NCI-H524 (cell line): ENCODE measurements at regions not wholly inside any gene's neighbourhood (a gene's known extent, or its start where the extent isn't known, plus 50 kb on each side); places are given as distances from the start of the nearest gene placed in this dataset.
"Not testable (repeated sequence)": the region's sequence is repeated elsewhere in the genome, so short reads cannot be mapped to it uniquely, and the experiment has no call there.

Experiments
- DNase-seq, 2 experiments: peaks; one replicate each; lab custom pipeline; 2025; lab: John Stamatoyannopoulos, UW

DNA sequence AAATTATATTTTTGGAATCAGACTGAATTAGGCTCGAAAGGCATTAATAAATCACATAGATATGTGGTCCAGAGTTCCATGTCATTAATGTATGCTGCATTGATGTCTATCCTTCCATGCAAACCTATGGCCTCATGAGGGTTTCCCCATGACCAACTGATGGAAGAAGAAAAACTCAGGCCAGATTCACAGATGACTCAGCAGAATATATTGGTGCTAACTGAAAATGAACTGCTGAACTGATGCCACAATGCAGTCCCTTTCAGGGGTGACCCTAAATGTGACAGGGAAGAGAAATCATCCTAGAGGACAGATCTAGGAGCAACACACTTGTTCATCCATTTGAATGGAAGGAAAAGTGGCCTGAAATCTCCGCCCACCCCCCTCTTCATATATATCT is 110.5 kb upstream of the KCND3 start:
- DNase-seq: no peak

DNA sequence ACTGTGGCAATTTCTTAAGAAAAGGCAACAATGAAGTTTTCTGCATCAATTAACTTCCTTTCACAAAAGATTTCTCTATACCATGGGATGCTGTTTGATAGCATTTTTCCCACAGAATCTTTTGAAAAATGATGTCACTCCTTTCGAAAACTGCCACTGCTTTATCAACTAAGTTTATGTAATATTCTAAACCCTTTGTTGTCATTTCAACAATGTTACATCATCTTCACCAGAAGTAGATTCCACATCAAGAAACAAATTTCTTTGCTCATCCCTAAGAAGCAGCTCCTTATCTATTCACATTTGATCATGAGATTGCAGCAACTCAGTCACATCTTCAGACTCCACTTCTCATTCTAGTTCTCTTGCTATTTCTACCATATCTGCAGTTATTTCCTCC is 116.1 kb upstream of the KCND3 start:
- DNase-seq: no peak

DNA sequence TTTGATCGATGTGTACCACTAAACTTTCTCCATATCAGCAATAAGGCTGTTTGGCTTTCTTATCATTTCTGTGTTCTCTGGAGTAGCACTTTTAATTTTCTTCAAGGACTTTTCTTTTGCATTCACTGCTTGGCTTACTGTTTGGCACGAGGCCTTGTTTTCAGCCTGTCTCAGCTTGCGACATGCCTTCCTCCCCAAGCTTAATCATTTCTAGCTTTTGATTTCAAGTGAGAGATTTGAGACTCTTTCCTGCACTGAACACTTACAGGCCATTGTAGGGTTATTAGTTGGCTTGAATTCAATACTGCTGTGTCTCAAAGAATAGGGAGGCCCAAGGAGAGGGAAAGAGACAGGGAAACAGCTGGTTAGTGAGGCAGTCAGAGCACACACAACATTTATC is 120.6 kb upstream of the KCND3 start:
- no peak for DNase-seq

DNA sequence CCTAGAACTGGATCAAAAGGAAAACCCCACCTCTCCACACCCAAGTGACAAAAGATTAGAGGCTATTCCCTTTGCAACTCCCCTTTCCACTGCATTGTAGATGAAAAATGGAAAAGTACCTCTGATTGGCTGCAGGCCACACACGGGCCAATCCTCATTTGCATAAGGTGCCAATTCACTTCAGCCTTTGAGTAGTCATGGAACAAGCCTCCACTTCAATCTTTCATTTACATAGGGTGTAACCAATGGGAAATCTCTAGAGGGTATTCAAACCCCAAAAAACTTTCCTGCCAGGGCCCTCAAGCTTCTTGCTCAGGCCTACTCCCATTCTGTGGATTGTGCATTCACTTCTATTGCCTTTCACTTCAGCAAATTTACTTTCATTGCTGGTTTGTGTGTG is 122.3 kb upstream of the KCND3 start:
- no peak for DNase-seq

DNA sequence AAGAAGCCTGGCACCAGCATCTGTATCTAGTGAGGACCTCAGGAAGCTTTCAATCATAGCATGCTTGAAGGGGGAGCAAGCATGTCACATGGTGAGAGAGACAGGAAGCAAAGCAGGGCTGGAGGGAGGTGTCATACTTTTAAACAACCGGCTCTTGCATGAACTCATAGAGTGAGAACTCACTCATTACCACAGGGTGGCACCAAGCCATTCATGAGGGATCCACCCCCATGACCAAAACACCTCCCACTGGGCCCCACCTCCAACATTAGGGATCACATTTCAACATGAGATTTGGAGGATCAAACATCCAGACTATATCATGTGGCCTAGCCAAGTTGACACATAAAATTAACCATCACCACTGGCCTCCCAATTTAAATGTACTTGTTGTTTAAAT is 125.1 kb upstream of the KCND3 start:
- DNase-seq: no peak

DNA sequence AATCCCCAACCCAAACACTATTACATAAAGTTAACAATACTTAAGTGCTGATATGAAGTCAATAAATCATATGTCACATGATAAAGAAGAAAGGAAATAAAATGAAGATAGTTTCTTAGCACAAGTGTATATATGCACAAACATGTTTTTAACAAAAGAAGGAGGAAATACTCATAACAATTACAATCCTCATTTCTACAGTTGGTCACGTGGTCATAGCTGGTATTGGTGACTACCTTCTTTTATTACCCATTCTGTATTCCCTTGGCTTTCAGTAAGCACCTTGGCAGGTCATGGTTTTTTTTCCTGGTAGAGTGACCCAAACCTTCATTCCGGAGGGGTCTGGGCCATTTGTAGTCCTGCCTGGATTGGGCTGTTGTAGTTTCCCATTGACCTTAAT is 137.1 kb upstream of the KCND3 start:
- DNase-seq: no peak

DNA sequence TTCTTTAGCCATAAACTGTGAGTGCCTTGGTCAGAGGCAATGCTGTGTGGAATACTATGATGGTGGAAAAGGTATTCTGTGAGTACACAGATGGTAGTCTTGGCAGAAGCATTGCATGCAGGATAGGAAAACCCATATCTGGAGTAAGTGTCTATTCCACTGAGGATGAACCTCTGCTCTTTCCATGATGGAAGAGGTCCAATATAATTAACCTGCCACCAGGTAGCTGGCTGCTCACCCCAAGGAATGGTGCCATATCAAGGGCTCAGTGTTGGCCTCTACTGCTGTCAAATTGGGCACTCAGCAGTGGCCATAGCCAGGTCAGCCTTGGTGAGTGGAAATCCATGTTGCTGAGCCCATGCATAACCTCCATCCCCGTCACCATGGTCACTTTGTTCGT is 138.1 kb upstream of the KCND3 start:
- not testable (repeated sequence) for DNase-seq

DNA sequence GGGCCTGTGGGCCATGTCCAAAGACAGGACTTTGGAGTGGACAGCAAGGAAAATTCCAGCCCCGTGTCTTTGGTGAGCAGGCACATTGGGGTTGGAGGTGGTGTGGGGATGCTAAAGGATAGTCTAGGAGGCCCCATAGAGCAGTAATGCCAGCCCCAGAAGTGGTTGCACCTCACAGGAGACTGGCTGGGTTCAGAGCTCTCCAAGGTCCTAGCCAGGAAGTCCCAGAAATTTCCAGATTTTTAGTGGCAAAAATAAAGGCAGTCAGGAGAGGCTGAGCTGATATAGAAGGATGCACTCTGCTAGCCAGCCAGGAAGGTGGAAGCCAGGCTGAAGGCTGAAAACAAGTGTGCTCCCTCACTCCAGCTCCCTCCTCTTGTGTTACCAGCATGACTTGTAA is 144.0 kb upstream of the KCND3 start:
- DNase-seq: no peak

DNA sequence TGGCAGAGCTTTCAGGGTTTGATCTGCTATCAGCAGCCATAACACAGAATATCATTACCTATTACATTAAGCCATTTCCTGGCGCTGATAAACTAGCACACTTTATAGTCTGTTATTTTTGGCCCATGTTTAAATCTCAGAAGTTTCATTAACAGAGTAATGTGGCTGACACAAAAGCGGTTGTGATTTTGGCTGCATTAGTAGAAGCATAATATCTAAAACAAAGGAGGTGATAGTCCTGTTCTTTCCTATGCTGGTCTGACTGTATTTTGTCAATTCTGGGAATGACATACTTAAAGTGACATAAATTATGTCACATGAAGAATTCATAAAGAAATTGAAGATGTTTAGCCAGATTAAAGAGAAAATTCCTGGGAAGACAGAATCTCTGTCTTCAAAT is 151.3 kb upstream of the KCND3 start:
- DNase-seq: no peak

DNA sequence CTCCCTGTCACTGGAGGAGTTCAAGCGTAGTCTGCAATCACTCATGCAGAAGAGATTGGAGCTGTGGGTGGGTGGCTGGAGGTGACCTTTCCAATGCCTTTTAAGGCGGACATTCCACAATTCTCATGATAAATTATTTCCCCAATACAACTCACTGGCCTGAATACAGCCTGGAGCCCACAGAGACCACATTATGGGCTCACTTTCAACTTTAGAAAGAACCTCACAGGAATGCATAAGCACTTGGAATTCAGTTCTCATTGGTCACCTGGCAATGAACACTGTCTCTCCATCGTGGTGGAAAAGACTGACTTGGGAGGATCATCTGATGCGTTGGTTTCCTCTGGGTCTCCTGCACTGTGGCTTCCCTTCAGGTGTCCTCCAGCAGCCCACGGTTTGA is 151.8 kb upstream of the KCND3 start:
- no peak for DNase-seq

DNA sequence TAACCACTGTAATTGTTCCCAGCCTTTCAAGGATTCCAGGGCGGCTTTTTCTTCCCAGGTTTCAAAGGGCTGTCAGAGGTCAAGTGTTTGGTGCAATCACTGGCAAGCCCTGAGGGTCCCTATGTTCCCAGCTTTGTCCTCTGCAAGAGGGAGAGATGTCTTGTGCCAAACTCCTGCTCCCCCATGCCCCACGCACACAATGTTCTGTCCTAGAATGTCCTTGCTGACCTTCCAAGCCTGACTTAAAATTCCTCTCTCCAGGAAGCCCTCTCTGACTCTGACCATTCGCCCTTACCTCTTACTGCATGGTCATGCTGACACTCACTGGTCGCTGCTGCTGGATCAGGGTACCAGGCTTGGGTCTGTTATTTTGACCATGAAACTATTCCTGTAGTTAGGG is 152.5 kb upstream of the KCND3 start:
- no peak for DNase-seq

DNA sequence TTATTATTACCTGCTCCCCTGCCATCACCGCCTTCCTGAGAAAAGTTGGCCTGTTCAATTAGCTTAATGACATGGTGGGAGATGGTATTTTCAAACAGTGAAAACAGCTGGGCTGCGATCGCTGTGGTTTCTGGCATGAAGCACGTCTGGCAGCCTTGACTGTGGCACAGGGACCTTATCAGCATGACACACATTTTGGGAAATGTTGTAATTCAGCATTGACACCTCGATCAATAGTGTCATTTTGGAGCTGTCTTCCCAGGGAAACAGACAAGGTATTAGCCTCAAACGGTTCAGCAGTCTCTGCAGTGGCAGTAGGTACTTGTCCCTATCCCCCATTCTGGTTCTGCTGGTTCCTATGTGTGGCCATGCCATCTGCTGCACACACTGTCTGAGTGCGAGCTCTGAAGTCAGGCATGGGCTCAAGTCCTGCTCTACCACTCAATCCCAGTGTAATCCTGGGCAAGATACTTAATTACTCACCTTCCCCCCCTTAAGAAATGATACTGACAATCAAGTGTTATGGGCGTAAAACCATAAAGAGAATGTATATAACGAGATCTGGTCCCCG is 154.5 kb upstream of the KCND3 start:
- peak; percentile 15 to 65 for DNase-seq

DNA sequence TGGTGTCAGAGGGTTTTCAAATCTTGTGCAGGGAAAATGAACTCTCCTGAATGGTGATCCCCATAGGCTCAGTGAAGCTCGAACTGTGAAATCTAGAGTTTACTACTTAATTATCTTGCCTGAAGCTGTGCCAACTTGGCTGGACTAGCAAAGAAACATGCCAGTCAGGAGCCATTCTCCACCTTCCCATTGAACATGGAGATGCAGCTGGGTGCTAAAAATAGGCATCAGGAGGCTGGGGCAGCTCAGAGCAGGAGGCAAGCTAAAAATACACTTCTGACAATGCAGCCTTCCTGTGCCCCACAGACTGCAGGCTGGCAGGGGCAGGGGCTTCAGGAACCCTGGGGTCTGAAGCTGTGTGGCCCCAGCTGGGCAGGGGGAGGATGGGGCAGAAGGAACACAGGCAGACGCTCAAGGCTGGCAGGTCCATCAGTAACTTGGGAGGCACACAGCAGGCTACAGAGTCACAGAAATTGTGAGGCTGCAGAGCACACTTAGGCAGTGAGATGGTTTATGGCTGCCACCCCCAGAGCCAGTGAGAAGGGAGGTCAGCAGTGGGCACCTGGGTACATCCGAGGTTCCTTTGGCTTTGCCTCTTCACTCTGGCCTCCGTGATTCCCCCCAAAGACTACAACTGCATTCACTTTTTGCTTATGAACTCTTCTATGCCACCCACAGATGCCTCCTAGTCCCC is 155.4 kb upstream of the KCND3 start:
- DNase-seq: no peak

DNA sequence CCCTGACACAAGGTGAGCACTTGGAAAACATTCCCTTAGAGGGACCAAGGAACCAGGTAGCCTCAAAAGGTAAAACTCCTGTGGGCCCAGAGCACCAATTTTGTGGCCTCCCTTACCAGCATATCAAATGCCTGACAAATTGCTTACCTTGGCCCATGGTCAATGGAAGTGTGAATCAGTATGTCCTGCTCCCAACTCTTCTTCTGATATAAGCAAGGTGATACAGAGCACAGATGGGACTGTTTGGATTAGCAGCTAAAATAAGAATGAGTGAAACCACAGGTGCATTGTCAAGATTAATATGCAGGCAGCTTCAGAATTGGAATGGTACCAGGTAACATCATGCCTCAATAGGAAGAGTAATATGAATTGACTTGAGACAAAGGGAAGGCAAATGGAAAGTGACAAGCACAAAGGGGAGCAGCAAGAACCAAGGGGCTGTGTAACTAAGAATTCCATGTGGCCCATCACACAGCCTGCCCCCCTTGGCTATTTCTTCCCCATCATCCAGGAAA is 156.8 kb upstream of the KCND3 start:
- DNase-seq: no peak

DNA sequence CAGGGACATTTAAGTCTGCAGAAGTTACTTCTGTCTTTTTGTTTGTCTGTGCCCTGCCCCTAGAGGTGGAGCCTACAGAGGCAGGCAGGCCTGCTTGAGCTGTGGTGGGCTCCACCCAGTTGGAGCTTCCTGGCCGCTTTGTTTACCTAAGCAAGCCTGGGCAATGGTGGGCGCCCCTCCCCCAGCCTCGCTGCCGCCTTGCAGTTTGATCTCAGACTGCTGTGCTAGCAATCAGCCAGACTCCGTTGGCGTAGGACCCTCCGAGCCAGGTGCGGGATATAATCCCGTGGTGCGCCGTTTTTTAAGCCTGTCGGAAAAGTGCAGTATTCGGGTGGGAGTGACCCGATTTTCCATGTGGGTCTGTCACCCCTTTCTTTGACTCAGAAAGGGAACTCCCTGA is 170.7 kb upstream of the KCND3 start:
- DNase-seq: not testable (repeated sequence)

DNA sequence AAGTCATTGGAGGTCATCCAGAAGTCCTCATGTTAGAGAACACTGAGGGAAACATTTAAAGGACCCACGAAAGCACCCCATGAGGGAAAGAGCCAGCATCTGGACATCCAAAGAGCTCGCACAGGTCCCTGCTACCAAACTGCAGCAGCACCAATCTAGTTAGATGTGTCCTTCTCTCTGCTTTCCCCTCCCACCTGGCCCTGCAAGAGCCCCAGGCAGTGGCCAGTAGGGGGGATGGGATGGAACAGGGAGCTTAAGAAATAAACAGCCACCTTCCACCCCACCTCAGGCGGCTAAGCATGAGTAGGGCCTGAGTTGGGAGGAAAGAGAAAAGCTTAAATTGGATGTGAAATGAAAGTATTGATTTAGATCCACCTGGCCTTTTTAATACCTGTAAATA is 175.9 kb upstream of the KCND3 start:
- DNase-seq: no peak

DNA sequence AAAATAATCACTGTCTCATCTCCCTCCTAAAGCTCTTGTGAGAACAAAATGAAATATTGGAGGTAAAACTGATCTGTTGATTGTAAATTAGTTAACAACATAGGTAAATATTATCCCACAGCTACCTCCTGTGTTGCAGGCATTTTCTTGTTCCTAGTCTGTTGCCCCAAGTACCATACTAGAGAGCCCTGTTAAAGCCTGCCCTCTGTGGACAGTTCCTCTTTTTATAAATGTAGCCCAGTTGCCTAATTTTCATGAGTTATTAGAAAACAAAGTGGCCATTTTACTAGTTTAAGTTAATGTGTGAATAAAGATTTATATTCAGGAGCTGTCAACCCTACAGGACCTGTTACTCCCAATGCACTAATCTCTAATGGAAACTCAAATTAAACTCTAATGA is 180.0 kb upstream of the KCND3 start:
- DNase-seq: no peak

DNA sequence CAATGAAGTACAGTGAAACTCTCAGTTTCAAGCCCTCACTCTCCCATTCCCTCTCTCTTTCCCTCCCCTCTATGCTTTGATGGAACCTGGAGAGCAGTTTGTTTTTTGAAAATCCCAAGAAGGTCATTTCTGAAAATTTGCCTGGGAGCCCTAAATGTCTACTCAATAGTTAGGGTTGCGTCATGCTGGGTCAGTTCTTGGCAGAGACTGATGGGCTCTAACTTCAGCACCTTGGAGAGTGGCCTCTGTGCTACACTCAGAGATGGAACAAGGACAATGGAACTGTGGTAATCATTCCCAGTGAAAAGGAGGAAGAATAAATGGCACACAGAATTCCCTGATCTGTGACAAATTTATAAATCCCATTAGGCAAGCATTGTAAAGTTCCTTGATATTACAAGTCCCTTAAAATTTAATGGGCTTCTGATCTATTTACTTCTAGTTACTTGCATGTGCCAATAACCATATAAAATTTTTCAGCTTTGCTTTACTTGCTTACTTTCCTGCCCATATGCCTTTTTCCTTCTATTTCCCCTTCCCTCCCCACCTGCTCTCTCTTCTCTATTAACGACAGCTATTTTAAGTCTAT is 182.9 kb upstream of the KCND3 start:
- no peak for DNase-seq

DNA sequence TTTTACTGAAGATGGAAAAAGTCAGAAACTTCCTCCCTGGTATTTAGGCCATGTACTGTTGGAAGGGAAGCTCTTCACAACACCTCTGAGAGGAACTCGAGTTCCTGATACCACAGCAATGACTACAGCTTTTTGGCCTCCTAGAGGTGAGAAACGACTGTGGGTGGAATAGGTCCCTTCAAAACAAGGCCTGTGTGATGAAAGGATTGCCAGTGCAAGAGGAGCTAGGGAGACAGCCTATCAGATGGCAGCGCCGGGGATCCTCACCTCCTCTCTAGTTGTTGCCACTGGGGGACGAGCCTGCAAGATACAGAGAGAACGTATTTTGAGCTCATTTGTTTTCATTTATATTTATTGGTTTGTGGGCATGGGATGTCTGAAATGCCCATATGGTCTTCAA is 187.8 kb upstream of the KCND3 start:
- no peak for DNase-seq

DNA sequence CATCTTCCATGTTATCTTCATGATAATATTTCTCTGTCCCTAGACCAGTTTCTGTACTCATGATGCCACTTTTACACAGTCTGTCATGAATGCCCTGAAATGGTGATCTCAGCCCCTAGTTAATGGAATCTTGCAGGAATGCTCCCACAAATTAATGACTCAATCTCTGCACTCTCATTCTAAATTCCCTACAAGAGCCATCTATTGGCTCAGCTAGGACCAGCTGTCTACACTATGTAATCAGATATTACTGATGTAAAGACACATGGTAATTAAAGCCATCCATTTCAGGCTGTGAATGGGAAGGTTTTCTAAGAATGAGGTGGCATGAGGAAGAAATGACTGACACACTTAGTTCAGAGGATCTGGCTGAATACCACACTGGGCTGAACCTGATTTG is 199.1 kb upstream of the KCND3 start:
- peak in 1 of 2 experiments; percentile 69 for DNase-seq

DNA sequence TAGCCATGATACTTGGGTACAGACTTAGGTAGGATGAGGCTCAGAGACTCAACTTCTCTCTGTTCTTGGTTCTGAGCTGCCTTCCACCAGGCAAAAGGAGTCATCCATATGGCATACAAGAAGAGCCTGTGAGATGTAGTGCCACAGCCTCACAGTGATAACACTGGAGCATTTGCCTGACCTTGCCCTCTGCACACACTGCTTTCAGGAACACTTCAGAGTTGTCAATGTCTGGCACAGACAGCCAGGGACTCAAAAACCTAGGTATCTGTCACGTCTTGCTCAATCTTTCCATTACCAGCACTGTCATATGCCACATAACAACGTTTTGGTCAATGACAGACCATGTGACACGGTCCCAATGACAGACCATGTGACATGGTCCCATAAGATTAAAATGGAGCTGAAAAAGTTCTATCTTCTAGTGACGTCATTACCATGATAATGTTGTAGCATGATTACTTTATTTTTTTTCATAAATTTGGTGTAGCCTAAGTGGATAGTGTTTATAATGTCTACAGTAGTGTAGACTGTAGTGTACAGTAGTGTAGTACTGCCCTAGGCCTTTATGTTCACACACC is 199.9 kb upstream of the CTTNBP2NL start:
- no peak for DNase-seq

DNA sequence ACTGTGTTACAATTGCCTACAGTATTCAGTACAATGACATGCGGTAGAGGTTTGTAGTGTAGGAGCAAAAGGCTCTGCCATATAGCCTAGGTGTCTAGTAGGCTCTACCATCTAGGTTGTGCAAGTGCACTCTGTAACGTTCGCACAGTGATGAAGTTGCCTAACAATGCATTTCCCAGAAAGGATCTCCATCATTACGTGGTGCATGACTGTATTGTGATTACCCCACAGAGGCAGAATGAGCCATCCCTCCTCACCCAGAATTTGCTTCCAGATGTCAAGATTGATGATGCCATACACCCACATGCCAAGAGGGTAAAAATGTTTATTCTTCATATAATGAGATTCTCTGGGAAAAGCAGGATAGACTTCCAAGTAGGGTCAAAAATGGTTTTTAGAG is 199.3 kb upstream of the CTTNBP2NL start:
- DNase-seq: no peak

DNA sequence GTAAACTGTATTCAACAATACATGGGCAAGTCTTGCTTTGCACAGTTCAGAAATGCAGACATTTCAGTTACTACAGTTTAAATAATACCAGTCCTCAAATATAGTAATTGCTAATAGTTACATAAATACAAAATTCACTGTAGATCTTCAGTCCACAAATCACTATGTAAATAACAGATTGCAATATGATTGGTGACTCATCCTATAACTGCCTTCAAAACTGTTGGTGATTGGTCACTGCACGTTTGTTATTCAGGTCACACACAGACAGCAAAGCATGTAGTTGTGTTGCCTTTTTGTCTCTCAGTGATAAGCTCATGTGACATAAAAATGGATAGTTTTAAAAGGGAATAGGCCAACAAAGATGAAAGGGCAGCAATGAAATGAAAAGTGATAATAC is 186.5 kb upstream of the CTTNBP2NL start:
- no peak for DNase-seq
